ENCODE measurements at regions not wholly inside any gene's neighbourhood (a gene's known extent, or its start where the extent isn't known, plus 50 kb on each side); places are given as distances from the start of the nearest gene placed in this dataset.

DNA sequence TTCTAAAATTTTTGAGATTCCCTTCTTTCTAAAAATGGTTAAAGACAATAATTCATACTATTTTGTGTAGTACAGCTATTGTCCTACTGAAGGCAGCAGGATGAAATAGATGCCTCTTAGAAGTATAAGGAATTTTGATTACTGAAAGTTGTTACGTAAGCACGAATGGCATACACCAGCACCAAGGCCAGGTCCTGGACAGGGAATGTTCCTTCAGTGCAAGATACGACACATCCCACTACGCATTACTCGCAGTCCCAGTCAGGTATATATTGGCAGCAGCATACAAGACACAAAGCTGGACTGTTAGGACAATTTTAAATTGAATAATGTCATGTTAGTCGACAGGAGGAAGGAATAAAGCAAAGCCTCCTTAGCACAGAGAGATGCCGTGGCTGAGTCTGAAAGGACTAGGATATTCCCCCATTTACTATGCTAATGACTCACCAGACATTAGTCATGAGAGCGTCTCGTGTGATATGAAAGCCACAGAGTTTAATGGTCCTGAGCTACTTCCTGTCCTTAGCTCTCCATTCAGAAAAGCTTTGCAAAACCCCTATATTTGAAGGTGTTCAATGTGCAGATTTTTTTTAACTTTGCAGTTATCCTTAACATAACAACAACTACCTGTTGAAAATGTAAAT, 504.3 kb downstream of the FAM133A start:
- no peak overlapping the region for H3K4me3 ChIP-seq (ENCODE audit: low read depth, low read length)
- no peak for DNase-seq (ENCODE audit: low read depth)
- TF ChIP-seq, protein P1, sequence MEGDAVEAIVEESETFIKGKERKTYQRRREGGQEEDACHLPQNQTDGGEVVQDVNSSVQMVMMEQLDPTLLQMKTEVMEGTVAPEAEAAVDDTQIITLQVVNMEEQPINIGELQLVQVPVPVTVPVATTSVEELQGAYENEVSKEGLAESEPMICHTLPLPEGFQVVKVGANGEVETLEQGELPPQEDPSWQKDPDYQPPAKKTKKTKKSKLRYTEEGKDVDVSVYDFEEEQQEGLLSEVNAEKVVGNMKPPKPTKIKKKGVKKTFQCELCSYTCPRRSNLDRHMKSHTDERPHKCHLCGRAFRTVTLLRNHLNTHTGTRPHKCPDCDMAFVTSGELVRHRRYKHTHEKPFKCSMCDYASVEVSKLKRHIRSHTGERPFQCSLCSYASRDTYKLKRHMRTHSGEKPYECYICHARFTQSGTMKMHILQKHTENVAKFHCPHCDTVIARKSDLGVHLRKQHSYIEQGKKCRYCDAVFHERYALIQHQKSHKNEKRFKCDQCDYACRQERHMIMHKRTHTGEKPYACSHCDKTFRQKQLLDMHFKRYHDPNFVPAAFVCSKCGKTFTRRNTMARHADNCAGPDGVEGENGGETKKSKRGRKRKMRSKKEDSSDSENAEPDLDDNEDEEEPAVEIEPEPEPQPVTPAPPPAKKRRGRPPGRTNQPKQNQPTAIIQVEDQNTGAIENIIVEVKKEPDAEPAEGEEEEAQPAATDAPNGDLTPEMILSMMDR (IDR thresholded peaks at IDR 0.05; ENCODE audit: control insufficient read depth, extremely low read depth, insufficient read depth), result no peak

DNA sequence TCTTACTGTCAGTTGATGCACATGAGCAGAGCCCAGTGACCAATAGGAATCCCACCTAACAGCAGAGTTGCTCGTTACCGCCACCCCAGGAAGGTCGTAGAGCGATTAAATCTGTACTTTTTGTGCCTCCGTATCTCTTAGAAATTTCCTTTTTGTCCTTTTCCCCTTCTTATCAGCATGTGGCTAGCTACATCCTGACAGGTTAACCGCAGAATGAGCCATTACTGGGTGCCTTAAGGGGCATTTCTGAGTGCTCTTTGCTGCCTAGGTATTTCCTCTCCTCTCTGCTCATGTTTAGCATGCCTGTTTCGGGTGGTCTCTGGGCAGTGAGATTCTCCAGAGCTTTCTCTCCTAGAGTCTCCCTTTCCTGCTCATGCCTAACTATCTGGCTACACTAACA, 530.5 kb downstream of the FAM133A start:
- no peak for DNase-seq (ENCODE audit: low read depth)
- TF ChIP-seq, protein P1 (IDR thresholded peaks at IDR 0.05; ENCODE audit: control insufficient read depth, extremely low read depth, insufficient read depth), result no peak
- no peak overlapping the region for H3K4me3 ChIP-seq (ENCODE audit: low read depth, low read length)

DNA sequence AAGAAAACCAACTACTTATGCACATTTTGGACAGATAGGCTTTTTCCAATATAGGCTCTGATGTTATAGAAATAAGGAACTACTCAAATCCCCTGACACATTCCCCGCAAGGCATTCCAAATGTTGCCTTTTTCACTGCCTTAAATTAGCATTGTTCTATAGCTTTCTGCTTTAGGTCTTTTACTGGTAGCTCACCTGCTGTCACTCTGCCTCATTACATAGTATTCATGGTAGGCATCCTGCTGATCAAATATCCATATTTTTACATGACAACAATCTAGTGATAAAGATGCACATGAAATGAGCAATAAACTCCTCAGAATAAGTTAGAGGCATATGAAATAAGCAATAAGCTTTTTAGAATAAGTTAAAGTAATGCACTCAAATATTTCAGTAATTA, 542.7 kb downstream of the FAM133A start:
- DNase-seq (ENCODE audit: low read depth), result no peak
- TF ChIP-seq, protein P1 (IDR thresholded peaks at IDR 0.05; ENCODE audit: control insufficient read depth, extremely low read depth, insufficient read depth), result no peak
- H3K4me3 ChIP-seq (ENCODE audit: low read depth, low read length), result no peak overlapping the region

DNA sequence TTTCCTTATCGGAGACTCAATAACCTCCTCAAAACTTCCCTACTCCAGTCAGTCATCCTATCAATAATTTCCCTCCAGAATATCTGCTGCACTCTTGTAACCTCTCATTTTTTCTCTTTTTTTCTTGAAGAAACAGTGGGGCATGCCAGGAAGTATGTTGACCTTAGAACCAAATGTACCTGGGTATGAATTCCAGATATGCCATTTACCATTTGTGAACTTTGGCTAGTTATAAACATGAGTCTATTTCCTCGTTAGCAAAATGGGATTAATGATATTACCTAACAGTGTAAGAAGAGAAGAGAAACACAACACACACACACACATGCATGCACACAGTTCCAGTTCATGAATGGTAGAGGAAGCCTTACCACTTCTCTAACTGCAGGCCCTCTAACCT, 578.2 kb downstream of the FAM133A start:
- no peak overlapping the region for H3K4me3 ChIP-seq (ENCODE audit: low read depth, low read length)
- TF ChIP-seq, protein P1 (IDR thresholded peaks at IDR 0.05; ENCODE audit: control insufficient read depth, extremely low read depth, insufficient read depth), result no peak
- peak; percentile 30 for DNase-seq (ENCODE audit: low read depth)

DNA sequence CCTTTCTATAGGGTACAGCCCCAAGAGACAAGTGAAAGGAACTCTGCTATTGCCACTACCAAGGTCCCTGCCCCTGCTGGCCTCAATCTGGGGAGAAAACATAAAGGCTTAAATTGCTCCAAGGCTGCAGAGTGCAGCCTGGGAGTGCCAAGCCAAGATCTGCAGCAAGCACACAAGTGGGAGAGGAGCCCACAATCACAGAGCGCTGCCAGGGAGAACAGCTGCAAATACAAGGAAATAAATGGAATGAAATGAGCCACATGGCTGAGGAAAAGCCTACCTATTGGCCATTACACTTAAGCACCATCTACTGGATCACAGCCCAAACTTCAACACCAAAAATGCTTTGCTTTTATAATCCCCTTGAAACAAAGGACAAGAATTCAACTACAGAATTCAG, 582.4 kb downstream of the FAM133A start:
- H3K4me3 ChIP-seq (ENCODE audit: low read depth, low read length), result no peak overlapping the region
- DNase-seq (ENCODE audit: low read depth), result no peak
- TF ChIP-seq, protein P1 (IDR thresholded peaks at IDR 0.05; ENCODE audit: control insufficient read depth, extremely low read depth, insufficient read depth), result no peak

DNA sequence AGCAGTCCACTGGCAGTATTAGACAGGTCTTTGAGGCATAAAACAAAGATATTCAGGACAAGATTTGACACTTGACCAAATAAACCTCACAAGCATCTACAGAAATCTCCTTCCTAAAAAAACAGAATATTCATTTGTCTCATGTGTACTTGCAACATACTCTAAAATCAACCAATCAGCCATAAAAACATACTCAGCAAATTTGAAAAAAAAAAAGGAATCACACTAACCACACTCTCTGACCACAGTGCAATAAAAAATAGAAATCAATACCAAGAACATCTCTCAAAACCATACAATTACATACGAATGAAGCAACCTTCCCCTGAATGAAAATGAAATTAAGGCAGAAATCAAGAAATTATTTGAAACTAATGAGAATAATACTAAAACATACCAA, 591.3 kb downstream of the FAM133A start:
- TF ChIP-seq, protein P1 (IDR thresholded peaks at IDR 0.05; ENCODE audit: control insufficient read depth, extremely low read depth, insufficient read depth), result no peak
- no peak overlapping the region for H3K4me3 ChIP-seq (ENCODE audit: low read depth, low read length)
- no peak for DNase-seq (ENCODE audit: low read depth)

DNA sequence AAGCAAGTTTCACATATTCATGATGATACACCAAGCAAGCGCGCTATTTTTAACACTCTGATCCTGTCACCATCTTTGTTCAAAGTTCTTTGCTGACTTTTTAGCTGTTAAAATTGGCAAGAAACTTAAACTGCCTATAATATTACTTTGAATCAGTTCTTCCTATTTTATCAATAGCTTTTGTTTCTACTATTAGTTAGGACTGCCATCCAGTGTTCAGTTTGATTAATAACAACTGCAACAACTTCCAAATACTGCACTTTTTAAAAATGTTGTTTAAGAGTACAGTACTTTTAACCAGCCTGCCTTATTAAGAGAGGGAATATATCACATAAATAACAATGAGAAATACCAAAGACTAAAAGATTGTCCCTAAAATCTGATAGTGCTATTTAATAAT, 614.3 kb downstream of the FAM133A start:
- H3K4me3 ChIP-seq (ENCODE audit: low read depth, low read length), result no peak overlapping the region
- TF ChIP-seq, protein P1 (IDR thresholded peaks at IDR 0.05; ENCODE audit: control insufficient read depth, extremely low read depth, insufficient read depth), result peak; percentile 40
- no peak for DNase-seq (ENCODE audit: low read depth)
